Ramos (cell line): ENCODE measurements at regions not wholly inside any gene's neighbourhood (a gene's known extent, or its start where the extent isn't known, plus 50 kb on each side); places are given as distances from the start of the nearest gene placed in this dataset.

Experiments
- in situ Hi-C: fragments of 300-500 bp; cut with MboI; formaldehyde crosslinking; loops from one replicate; pipeline ENCODE4 v1.14.3; 2022; ENCODE audit warnings: low sequenced_read_pairs; ENCODE audit not compliant: unreplicated experiment

- in situ Hi-C loops, result no loop called here
Measured at GRCh38 chrX:39667736-39668482, 429.8 kb downstream of the BCOR start.

- in situ Hi-C loops, result no loop called here
Measured at GRCh38 chrX:39669668-39670067, 428.1 kb downstream of the BCOR start.

GRCh38 chrX:39670281-39670680 lies 427.5 kb downstream of the BCOR start:
- in situ Hi-C loops, result no loop called here

- in situ Hi-C loops, result no loop called here
Measured at GRCh38 chrX:39672405-39672804, 425.4 kb downstream of the BCOR start.

- in situ Hi-C loops, result no loop called here
Measured at GRCh38 chrX:39674490-39675161, 423.1 kb downstream of the BCOR start.

GRCh38 chrX:39675162-39675553 lies 422.6 kb downstream of the BCOR start:
- in situ Hi-C loops, result no loop called here

- in situ Hi-C loops, result no loop called here
Measured at GRCh38 chrX:39675619-39676018, 422.1 kb downstream of the BCOR start.

- in situ Hi-C loops, result no loop called here
Measured at GRCh38 chrX:39676434-39676833, 421.3 kb downstream of the BCOR start.

- in situ Hi-C loops, result no loop called here
Measured at GRCh38 chrX:39677585-39677977, 420.2 kb downstream of the BCOR start.

- in situ Hi-C loops, result no loop called here
Measured at GRCh38 chrX:39677978-39678791, 419.6 kb downstream of the BCOR start.

- in situ Hi-C loops, result no loop called here
Measured at GRCh38 chrX:39678914-39679313, 418.8 kb downstream of the BCOR start.

GRCh38 chrX:39679497-39680157 lies 418.1 kb downstream of the BCOR start:
- in situ Hi-C loops, result no loop called here

- in situ Hi-C loops, result no loop called here
Measured at GRCh38 chrX:39681885-39682284, 415.9 kb downstream of the BCOR start.

GRCh38 chrX:39682778-39683177 lies 415.0 kb downstream of the BCOR start:
- in situ Hi-C loops, result no loop called here

- in situ Hi-C loops, result no loop called here
Measured at GRCh38 chrX:39688219-39688575, 409.6 kb downstream of the BCOR start.

GRCh38 chrX:39688576-39689375 lies 409.0 kb downstream of the BCOR start:
- in situ Hi-C loops, result no loop called here

- in situ Hi-C loops, result no loop called here
Measured at GRCh38 chrX:39689376-39690104, 408.2 kb downstream of the BCOR start.

GRCh38 chrX:39690541-39691415 lies 407.0 kb downstream of the BCOR start:
- in situ Hi-C loops, result no loop called here
